HG03457 (cell line): ENCODE measurements at regions not wholly inside any gene's neighbourhood (a gene's known extent, or its start where the extent isn't known, plus 50 kb on each side); places are given as distances from the start of the nearest gene placed in this dataset.
A peak's percentile ranks its signal among the peaks of the same experiment; 100 is the strongest.
"Not testable (repeated sequence)": the region's sequence is repeated elsewhere in the genome, so short reads cannot be mapped to it uniquely, and the experiment has no call there.

ENCODE experiments used
- ATAC-seq: cut with Tn5 transposase; IDR thresholded peaks from one replicate; pipeline ENCODE4 v1.9.1; 2021; ENCODE audit warnings: moderate number of reproducible peaks; ENCODE audit not compliant: unreplicated experiment

GRCh38 chr1:204780630-204781029 lies 90.0 kb upstream of the NFASC start:
- ATAC-seq = no peak

GRCh38 chr1:204782118-204782700 lies 88.5 kb upstream of the NFASC start:
- ATAC-seq = no peak

GRCh38 chr1:204785023-204785422 lies 85.6 kb upstream of the NFASC start:
- not testable (repeated sequence) for ATAC-seq

- ATAC-seq = no peak
These were observed 82.2 kb upstream of the NFASC start for GRCh38 chr1:204788470-204788869.

- no peak for ATAC-seq
These were observed 79.0 kb upstream of the NFASC start for GRCh38 chr1:204791453-204792353.

GRCh38 chr1:204792354-204792692 lies 78.3 kb upstream of the NFASC start:
- no peak for ATAC-seq

GRCh38 chr1:204793259-204793914 lies 77.3 kb upstream of the NFASC start:
- ATAC-seq = no peak

- ATAC-seq = not testable (repeated sequence)
These were observed 73.8 kb upstream of the NFASC start for GRCh38 chr1:204796886-204797285.

- no peak for ATAC-seq
These were observed 73.3 kb upstream of the NFASC start for GRCh38 chr1:204797401-204797800.

- ATAC-seq = no peak
These were observed 71.0 kb upstream of the NFASC start for GRCh38 chr1:204799630-204800029.

GRCh38 chr1:204801211-204801610 lies 69.5 kb upstream of the NFASC start:
- ATAC-seq = no peak

- ATAC-seq = no peak
These were observed 68.1 kb upstream of the NFASC start for GRCh38 chr1:204802401-204803175.

- ATAC-seq = no peak
These were observed 67.1 kb upstream of the NFASC start for GRCh38 chr1:204803607-204804006.

- peak; percentile 74 for ATAC-seq
These were observed 63.5 kb upstream of the NFASC start for GRCh38 chr1:204806943-204807687.

GRCh38 chr1:204809488-204809887 lies 61.2 kb upstream of the NFASC start:
- ATAC-seq = no peak

- no peak for ATAC-seq
These were observed 57.8 kb upstream of the NFASC start for GRCh38 chr1:204812842-204813241.

- no peak for ATAC-seq
These were observed 57.1 kb upstream of the NFASC start for GRCh38 chr1:204813522-204813921.

- no peak for ATAC-seq
These were observed 56.3 kb upstream of the NFASC start for GRCh38 chr1:204814166-204814884.

- no peak for ATAC-seq
These were observed 53.3 kb upstream of the NFASC start for GRCh38 chr1:204817341-204817740.

GRCh38 chr1:204818998-204819397 lies 51.7 kb upstream of the NFASC start:
- ATAC-seq = no peak
